ENCODE measurements at regions not wholly inside any gene's neighbourhood (a gene's known extent, or its start where the extent isn't known, plus 50 kb on each side); places are given as distances from the start of the nearest gene placed in this dataset.

DNA sequence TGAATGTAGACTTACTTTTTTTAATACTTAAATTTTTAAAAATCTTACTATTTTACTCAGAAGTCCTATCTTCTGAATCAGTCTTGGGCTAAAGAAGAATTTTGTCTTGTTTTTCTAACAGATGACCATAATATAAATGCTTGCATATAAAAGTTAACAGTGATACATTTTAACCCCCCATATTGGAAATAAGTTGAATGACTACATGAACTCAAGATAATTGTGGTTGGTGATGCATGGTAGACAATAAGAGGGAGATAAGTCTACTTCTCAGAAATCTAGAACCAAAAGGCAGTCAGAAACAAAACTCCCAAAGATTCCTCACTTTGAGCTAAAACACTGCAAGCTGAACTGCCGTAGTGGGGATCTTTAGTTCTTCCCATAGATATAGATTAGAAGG, 868.4 kb upstream of the SOX9 start:
- no peak for TF ChIP-seq CTCF (IDR thresholded peaks at IDR 0.05; ENCODE audit: control insufficient read depth, extremely low read depth, insufficient read depth)
- DNase-seq (ENCODE audit: low read depth) = no peak
- H3K4me3 ChIP-seq (ENCODE audit: low read depth, low read length) = no peak overlapping the region

DNA sequence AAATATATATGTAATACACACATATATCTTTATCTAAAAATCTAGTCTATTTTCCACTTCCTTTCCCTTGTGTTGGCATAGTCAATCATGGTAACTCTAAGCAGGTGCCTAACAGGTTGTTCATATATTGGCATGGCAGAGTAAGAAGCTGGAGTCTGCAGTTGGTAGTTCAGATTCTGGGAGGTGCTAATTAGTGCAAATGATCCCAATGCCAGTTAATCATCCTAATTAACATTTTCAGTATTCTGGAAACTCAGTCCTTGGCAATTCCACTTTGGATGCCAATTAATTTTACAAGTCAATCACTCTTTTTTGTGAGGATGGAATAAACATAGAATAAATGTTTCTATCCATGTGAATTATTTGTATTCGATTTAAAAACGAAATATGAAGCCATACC, 863.7 kb upstream of the SOX9 start:
- no peak for DNase-seq (ENCODE audit: low read depth)
- TF ChIP-seq CTCF (IDR thresholded peaks at IDR 0.05; ENCODE audit: control insufficient read depth, extremely low read depth, insufficient read depth) = no peak
- no peak overlapping the region for H3K4me3 ChIP-seq (ENCODE audit: low read depth, low read length)

DNA sequence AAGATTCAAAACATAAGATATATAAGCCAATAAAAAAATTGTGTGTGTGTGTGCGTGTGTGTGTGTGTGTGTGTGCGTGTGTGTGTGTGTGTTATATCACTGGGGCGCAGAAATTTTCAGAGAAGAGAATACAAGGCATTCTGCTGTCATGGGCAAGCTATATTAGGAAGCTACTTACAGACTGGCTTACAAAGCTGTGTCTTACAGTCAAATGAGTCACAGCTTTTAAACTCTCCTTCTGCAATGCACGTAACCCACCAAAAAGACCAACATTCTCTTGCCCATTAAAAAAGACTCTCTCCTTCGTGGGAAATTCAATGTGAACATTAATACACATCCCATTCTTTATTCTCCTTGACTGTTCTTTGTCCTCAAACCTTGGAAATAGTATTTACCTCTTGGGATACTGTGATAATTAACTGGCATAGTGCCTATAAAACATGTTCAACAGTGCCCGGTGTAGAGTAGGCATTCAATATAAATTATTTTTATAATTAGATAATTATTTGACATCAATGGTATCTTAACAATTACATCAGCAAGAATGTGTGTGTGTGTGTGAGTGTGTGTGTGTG, 860.4 kb upstream of the SOX9 start:
- no peak for DNase-seq (ENCODE audit: low read depth)
- H3K4me3 ChIP-seq (ENCODE audit: low read depth, low read length) = no peak overlapping the region
- TF ChIP-seq CTCF (IDR thresholded peaks at IDR 0.05; ENCODE audit: control insufficient read depth, extremely low read depth, insufficient read depth) = no peak

DNA sequence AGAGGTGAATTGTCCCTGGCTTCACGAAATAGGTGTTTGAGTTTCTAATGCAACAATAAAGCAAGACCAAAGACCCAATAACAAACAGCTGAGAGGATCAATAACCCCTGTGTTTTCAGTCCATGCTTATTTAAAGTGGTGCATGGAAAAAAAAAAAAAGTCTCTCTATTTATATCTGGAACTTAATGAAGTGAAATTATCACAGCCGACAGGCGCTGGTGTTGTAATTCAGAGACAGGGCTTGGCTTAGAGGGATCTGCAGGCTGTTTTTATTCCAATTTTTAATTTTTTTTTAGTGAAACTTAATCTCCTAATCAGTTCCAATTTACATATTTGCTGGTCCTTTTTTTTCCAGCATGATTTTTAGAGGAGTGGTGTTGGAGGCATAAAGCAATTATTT, 858.2 kb upstream of the SOX9 start:
- no peak for DNase-seq (ENCODE audit: low read depth)
- H3K4me3 ChIP-seq (ENCODE audit: low read depth, low read length) = no peak overlapping the region
- TF ChIP-seq CTCF (IDR thresholded peaks at IDR 0.05; ENCODE audit: control insufficient read depth, extremely low read depth, insufficient read depth) = no peak

DNA sequence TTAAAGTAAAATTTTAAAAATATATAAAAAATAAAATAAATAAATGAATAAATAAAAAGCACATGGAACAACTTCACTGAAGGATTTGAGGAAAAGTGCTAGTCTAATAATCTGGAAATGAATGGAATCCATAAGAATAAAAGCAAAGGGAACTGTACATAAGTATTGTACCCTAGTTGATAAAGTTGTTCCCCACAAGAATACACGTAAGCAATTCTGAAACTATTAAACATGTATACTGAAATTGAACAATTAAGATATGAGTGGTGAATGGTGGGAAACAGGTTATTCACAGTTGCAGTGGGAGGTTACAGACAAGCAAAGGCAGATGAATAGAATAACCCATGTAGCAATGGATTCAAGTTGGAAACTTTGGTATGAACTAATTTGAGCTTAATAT, 853.2 kb upstream of the SOX9 start:
- TF ChIP-seq CTCF (IDR thresholded peaks at IDR 0.05; ENCODE audit: control insufficient read depth, extremely low read depth, insufficient read depth) = no peak
- DNase-seq (ENCODE audit: low read depth) = no peak
- H3K4me3 ChIP-seq (ENCODE audit: low read depth, low read length) = no peak overlapping the region

DNA sequence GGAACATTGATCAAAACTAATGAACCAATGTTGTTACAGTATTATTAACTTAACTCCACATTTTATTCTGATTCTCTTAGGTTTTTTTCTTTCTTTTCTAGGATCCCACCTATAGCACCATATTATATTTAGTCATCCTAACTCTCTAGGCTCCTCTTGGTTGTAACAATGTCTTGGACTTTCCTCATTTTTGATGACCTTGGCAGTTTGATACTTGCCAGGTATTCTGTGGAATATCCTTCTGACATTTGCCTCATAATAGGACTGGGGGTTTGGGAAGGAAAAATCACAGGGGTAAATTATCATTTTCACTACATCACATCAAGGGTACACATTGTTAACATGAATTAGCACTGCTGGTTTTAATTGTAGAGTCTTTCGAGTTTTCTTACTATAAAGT, 851.6 kb upstream of the SOX9 start:
- TF ChIP-seq CTCF (IDR thresholded peaks at IDR 0.05; ENCODE audit: control insufficient read depth, extremely low read depth, insufficient read depth) = no peak
- no peak overlapping the region for H3K4me3 ChIP-seq (ENCODE audit: low read depth, low read length)
- DNase-seq (ENCODE audit: low read depth) = no peak

- no peak for DNase-seq (ENCODE audit: low read depth)
- no peak for TF ChIP-seq CTCF (IDR thresholded peaks at IDR 0.05; ENCODE audit: control insufficient read depth, extremely low read depth, insufficient read depth)
- H3K4me3 ChIP-seq (ENCODE audit: low read depth, low read length) = no peak overlapping the region
Observed at GRCh38 chr17:71273441-71273840, 847.4 kb upstream of the SOX9 start.

All from LNCaP clone FGC (cell line).